Endothelial cell of umbilical vein (primary cell): ENCODE measurements at regions not wholly inside any gene's neighbourhood (a gene's known extent, or its start where the extent isn't known, plus 50 kb on each side); places are given as distances from the start of the nearest gene placed in this dataset.

Experiments used
- BruUV-seq: library from RNA; stranded (reverse); fragments of 400-500 nt; replicated peaks from 2 replicates; lab custom pipeline; 2021; lab: Mats Ljungman, UMichigan
- CTCF ChIA-PET: fragments of 300-600, 350-600 bp; sonication (Branson Sonifier 250); formaldehyde crosslinking; loops from one replicate; lab custom pipeline; 2021; ENCODE audit warnings: antibody characterized with exemption, inconsistent platforms; lab: Charles Lee
- POLR2A ChIA-PET: fragments of 300-600, 350-600 bp; sonication (Branson Sonifier 250); formaldehyde crosslinking; loops from one replicate; lab custom pipeline; 2021; ENCODE audit warnings: antibody characterized with exemption, inconsistent platforms; lab: Charles Lee
- DNase-seq: peaks from one replicate; pipeline ENCODE4 v3.0.0-alpha.2; 2011; ENCODE audit warnings: low read depth, low spot score
- FAIRE-seq: peaks from 2 replicates; lab custom pipeline; 2011; peaks lifted over from hg19 to GRCh38; lab: Jason Lieb, UNC
- H2AFZ ChIP-seq: 2 replicates; pipeline ENCODE4 v1.6.0; 2012; ENCODE audit warnings: low read depth, low read length, control low read depth, inconsistent platforms
- H3K27ac ChIP-seq: 2 replicates; pipeline ENCODE4 v1.5.1; 2011; ENCODE audit warnings: low read depth, mild to moderate bottlenecking, control low read depth, low read length, moderate library complexity; ENCODE audit not compliant: insufficient read depth
- H3K27me3 ChIP-seq, 2 experiments: 2 replicates each; pipeline versions ENCODE4 v1.6.0 to v1.6.1; 2011; ENCODE audit warnings: low read length in 2 of 2, mixed read lengths in 1 of 2; ENCODE audit not compliant: control insufficient read depth in 2 of 2, insufficient read depth in 2 of 2
- H3K36me3 ChIP-seq, 2 experiments: 2 replicates in 1 of 2; 3 replicates in 1 of 2; pipeline ENCODE4 v1.5.1; 2011; ENCODE audit warnings: low read length in 2 of 2, mild to moderate bottlenecking in 1 of 2, moderate library complexity in 1 of 2; ENCODE audit not compliant: control insufficient read depth in 2 of 2, insufficient read depth in 2 of 2; ENCODE audit errors: extremely low read depth in 1 of 2
- H3K4me1 ChIP-seq: 3 replicates; pipeline ENCODE4 v1.5.1; 2011; ENCODE audit warnings: mild to moderate bottlenecking, low read length; ENCODE audit not compliant: control insufficient read depth, insufficient read depth; ENCODE audit errors: extremely low read depth
- H3K4me2 ChIP-seq: 2 replicates; pipeline ENCODE4 v1.6.1; 2011; ENCODE audit warnings: low read length, control low read depth, mixed read lengths; ENCODE audit not compliant: insufficient read depth
- H3K4me3 ChIP-seq, 3 experiments: fragments of 200-600 bp in 1 of 3; sonication (generic), shearing (Covaris generic) in 1 of 3; replicated peaks in 1 of 3; 2 replicates each; pipeline ENCODE4 v1.5.1; 2011 to 2016; ENCODE audit warnings: control low read depth in 3 of 3, low read length in 3 of 3, mild to moderate bottlenecking in 2 of 3, inconsistent platforms in 1 of 3, low read depth in 1 of 3, moderate library complexity in 1 of 3; ENCODE audit not compliant: insufficient read depth in 1 of 3
- H3K79me2 ChIP-seq: 2 replicates; pipeline ENCODE4 v1.6.0; 2012; ENCODE audit warnings: low read length, inconsistent platforms; ENCODE audit not compliant: control insufficient read depth, insufficient read depth
- H3K9ac ChIP-seq: replicated peaks from 2 replicates; pipeline ENCODE3; 2011; ENCODE audit warnings: low read length, control low read depth; ENCODE audit not compliant: insufficient read depth; ENCODE audit errors: extremely low read depth
- H3K9me1 ChIP-seq: replicated peaks from 3 replicates; pipeline ENCODE4 v1.6.0; 2011; ENCODE audit warnings: mild to moderate bottlenecking, low read length; ENCODE audit not compliant: control insufficient read depth, insufficient read depth; ENCODE audit errors: extremely low read depth
- H3K9me3 ChIP-seq: replicated peaks from 2 replicates; pipeline ENCODE4 v1.5.1; 2012; ENCODE audit warnings: low read length, inconsistent platforms; ENCODE audit not compliant: control insufficient read depth, insufficient read depth
- H4K20me1 ChIP-seq: replicated peaks from 2 replicates; pipeline ENCODE3; 2011; ENCODE audit warnings: mild to moderate bottlenecking, low read length; ENCODE audit not compliant: control insufficient read depth, insufficient read depth; ENCODE audit errors: extremely low read depth
- EZH2 ChIP-seq: IDR thresholded peaks from 2 replicates; pipeline ENCODE4 v1.6.1; 2012; ENCODE audit warnings: borderline replicate concordance, low read depth, mild to moderate bottlenecking, moderate library complexity, low read length, inconsistent platforms; ENCODE audit not compliant: severe bottlenecking
- FOS ChIP-seq: IDR thresholded peaks from 2 replicates; pipeline ENCODE4 v1.6.1; 2011; ENCODE audit warnings: mild to moderate bottlenecking, low read length, moderate library complexity, borderline replicate concordance; ENCODE audit not compliant: insufficient read depth
- GATA2 ChIP-seq: IDR thresholded peaks from 2 replicates; pipeline ENCODE4 v1.7.0; 2011; ENCODE audit warnings: low read depth, mild to moderate bottlenecking, moderate library complexity, mixed read lengths, low read length; ENCODE audit not compliant: insufficient read length, insufficient read depth
- JUN ChIP-seq: IDR thresholded peaks from 2 replicates; pipeline ENCODE4 v1.6.1; 2011; ENCODE audit warnings: borderline replicate concordance, low read depth; ENCODE audit not compliant: insufficient read length, insufficient read depth
- MYC ChIP-seq: IDR thresholded peaks from one replicate; pipeline ENCODE4 v1.6.1; 2011; ENCODE audit warnings: mild to moderate bottlenecking, low read depth, low read length
- POLR2A ChIP-seq: IDR thresholded peaks from 2 replicates; pipeline ENCODE4 v1.6.1; 2012; ENCODE audit warnings: low read depth, mild to moderate bottlenecking, control low read depth, low read length
- POLR2AphosphoS5 ChIP-seq: IDR thresholded peaks from 2 replicates; pipeline ENCODE4 v1.6.1; 2012; ENCODE audit warnings: low read depth, mild to moderate bottlenecking, control low read depth, low read length, moderate library complexity; ENCODE audit not compliant: insufficient read depth
- dilution Hi-C: fragments of 300-500 bp; cut with MboI; formaldehyde crosslinking; loops from one replicate; pipeline ENCODE4 v1.15.0; 2019; ENCODE audit warnings: low sequenced_read_pairs; ENCODE audit not compliant: extremely low pct_ligation_motif_present
- intact Hi-C: fragments of 100-400 bp; cut with micrococcal nuclease; formaldehyde crosslinking; loops from one replicate; pipeline ENCODE4 v1.10.0; 2022
- TF ChIP-seq, protein P1 (sequence below), 2 donors: IDR thresholded peaks; 1 replicate in 1 of 2; 2 replicates in 1 of 2; pipeline ENCODE4 v1.5.1; 2011; ENCODE audit warnings: low read length in 2 of 2, mild to moderate bottlenecking in 2 of 2, moderate library complexity in 2 of 2, control low read depth in 1 of 2, inconsistent platforms in 1 of 2, low read depth in 1 of 2; ENCODE audit not compliant: insufficient read depth in 1 of 2; ENCODE audit errors: extremely low read depth in 1 of 2
- TF ChIP-seq, protein P2 (sequence below): IDR thresholded peaks from 2 replicates; pipeline ENCODE4 v1.6.1; 2011; ENCODE audit not compliant: insufficient read depth, insufficient read length

DNA sequence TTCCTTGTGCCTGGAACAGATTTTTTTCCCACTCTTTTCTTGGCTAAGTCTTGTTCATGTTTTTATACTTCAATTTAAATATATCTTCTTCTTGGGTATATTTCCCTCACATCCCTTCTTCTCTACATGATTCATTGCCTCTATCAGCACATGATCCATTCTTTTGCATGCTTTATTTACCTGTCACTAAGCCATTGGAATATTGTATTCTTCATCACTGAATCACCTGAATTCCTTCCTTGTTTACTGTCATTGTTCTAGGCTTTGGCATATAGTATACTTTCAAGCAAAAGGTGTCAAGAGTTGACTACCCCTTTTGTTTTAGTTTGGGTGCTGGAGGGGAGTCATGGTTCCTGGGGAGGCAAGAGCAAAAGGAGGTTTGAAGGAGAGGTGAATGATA lies 464.5 kb upstream of the LRRC7 start:
- DNase-seq (no peak), FAIRE-seq (no peak)
- Histone ChIP-seq H3K27ac (no peak overlapping the region), H2AFZ (no peak overlapping the region), H3K9ac (no peak overlapping the region), H4K20me1 (no peaks in the 10 kb centered on the region), H3K36me3 (no peaks in the 10 kb centered on the region), H3K27me3 (no peaks in the 10 kb centered on the region), H3K4me1 (no peaks in the 10 kb centered on the region), H3K4me3 (no peak overlapping the region), H3K9me1 (no peaks in the 10 kb centered on the region), H3K79me2 (no peaks in the 10 kb centered on the region), H3K9me3 (no peaks in the 10 kb centered on the region), H3K4me2 (no peak overlapping the region)
- no TSS peak for BruUV-seq
- ChIA-PET CTCF (no interaction called here), POLR2A (no interaction called here)
- TF ChIP-seq POLR2AphosphoS5 = no peak
- TF ChIP-seq, protein P1, sequence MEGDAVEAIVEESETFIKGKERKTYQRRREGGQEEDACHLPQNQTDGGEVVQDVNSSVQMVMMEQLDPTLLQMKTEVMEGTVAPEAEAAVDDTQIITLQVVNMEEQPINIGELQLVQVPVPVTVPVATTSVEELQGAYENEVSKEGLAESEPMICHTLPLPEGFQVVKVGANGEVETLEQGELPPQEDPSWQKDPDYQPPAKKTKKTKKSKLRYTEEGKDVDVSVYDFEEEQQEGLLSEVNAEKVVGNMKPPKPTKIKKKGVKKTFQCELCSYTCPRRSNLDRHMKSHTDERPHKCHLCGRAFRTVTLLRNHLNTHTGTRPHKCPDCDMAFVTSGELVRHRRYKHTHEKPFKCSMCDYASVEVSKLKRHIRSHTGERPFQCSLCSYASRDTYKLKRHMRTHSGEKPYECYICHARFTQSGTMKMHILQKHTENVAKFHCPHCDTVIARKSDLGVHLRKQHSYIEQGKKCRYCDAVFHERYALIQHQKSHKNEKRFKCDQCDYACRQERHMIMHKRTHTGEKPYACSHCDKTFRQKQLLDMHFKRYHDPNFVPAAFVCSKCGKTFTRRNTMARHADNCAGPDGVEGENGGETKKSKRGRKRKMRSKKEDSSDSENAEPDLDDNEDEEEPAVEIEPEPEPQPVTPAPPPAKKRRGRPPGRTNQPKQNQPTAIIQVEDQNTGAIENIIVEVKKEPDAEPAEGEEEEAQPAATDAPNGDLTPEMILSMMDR (IDR thresholded peaks at IDR 0.05; ENCODE audit: extremely low read depth in 1 of 2, insufficient read depth in 1 of 2, low read depth in 1 of 2, low read length in 2 of 2) = no peak
- TF ChIP-seq POLR2A = no peak
- TF ChIP-seq EZH2 = no peak
- TF ChIP-seq JUN = no peak
- TF ChIP-seq FOS = no peak
- no peak for TF ChIP-seq MYC
- TF ChIP-seq GATA2 = no peak
- TF ChIP-seq, protein P2, sequence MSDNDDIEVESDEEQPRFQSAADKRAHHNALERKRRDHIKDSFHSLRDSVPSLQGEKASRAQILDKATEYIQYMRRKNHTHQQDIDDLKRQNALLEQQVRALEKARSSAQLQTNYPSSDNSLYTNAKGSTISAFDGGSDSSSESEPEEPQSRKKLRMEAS = no peak
- intact Hi-C loops (no loop called here), dilution Hi-C loops (no loop called here)
